ENCODE measurements at regions not wholly inside any gene's neighbourhood (a gene's known extent, or its start where the extent isn't known, plus 50 kb on each side); places are given as distances from the start of the nearest gene placed in this dataset.
"Not testable (repeated sequence)": the region's sequence is repeated elsewhere in the genome, so short reads cannot be mapped to it uniquely, and the experiment has no call there.

DNA sequence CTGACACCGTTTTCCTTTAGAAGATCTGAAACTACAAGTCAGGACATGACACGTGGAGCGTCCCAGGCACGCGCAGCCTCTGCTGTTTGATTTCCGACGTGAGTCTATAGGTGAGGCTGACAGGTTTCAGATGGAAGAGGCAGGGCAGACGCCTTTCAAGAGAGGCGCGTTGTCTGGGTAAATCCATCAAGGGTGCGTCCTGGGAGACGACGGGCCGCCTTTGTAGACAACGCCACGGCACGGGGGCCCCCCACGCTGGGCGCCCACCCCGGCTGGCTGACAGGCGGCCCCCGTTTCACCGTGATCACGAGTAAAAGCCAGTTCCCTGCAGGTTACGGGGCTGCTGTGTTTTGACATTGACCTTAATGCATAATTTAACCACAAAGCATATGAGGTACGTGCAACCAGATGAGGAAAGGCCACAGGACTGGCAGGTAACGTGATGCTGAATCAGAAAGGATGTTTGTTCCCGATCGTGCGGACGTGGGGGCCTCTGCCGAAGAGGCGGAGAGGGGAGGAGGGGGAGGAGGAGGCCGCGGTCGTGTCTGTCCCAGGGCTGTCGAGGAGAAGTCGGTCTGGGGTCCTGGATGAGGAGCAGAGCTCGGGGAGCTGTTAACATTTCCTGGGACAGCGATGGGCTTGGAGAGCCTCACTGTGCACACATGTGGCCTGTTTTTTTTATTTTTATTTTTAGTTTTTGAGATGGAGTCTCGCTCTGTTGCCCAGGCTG is 51.1 kb upstream of the PPP2R3B start:
- no peak for DNase-seq

DNA sequence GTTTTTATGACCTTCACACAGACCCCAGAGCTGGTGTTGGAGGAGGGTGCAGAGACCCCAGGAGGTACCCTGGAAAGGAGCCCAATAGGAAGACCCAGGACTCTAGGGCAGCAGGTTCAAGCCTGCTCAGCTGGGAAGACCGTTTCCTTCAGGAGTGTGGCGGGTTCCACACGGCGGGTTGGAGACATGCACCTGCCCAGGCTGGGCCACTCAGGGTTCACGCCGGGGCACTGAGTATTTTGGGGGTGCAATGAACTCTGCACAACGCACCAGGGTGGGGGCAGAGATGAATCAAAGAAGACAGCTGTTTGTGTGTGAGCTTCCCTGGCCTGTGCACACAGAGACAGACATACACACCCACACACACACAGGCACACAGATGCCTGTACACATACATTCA is 52.5 kb upstream of the PPP2R3B start:
- DNase-seq: no peak

DNA sequence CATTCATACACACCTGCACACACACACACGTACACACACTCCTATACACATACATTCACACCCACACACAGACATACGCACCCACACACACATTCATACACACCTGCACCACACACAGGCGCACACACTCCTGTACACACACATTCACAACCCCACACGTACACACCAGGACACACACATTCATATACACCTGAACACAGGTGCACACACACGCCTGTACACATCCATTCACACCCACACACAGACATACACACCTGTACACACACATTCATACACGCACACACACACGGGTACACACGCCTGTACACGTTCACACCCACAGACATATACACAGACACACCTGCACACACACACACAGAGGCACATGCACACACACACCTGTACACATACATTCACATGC is 53.0 kb upstream of the PPP2R3B start:
- no peak for DNase-seq

GRCh38 chrX:440636-441035 is 53.9 kb upstream of the PPP2R3B start:
- no peak for DNase-seq

DNA sequence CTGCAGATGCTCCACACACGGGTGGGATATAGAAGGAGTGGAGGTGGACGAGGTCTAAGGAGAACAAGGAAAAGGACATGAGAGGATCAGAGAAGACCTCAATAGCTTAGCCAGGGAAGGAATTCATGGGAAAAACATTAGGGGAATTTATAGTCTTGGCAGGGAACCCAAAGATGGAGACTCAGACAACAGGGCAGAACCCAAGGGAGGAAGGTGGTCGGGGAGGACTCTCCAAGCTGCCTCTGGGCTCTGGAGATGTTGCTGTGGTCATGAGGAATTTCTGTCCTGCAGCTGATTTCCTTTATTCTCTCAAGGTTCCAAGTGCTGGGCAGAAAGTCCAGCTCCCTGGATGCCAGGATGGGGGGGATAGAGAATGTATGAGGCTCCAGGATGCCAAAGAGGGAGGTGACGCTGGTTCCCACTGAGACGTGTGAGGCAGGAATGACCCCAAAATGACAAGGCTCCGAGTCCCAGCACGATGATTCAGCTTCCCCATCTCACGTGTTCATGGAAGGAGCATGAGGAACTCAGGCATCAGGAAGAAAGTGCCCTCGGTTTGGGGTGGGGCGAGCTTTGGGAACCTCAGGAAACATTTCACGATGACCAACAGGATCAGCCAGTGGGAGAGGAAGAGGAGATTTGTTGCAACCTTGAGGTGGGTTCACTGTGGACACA is 57.0 kb upstream of the PPP2R3B start:
- no peak for DNase-seq

DNA sequence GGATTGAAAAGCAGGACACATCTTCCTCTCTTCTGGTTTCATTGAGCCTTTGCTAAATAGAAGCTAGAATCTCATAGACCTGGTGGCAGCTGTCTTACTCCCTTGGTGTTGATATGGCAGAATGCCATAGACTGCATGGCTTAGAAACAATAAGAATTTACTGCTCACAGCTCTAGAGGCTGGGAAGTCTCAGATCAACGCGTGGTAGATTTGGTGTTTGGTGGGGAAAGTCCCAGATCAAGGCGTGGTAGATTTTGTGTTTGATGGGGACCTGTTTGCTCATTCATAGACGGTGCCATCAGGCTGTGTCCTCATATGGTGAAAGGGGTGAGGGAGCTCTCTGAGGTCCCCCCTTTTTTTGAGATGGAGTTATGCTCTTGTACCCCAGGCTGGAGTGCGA is 57.6 kb upstream of the PPP2R3B start:
- no peak for DNase-seq

GRCh38 chrX:445727-446126 is 59.0 kb upstream of the PPP2R3B start:
- no peak for DNase-seq

GRCh38 chrX:446245-446644 is 59.5 kb upstream of the PPP2R3B start:
- DNase-seq: no peak

- DNase-seq: no peak
Observed at GRCh38 chrX:447052-447451, 60.3 kb upstream of the PPP2R3B start.

- not testable (repeated sequence) for DNase-seq
Observed at GRCh38 chrX:451750-452149, 65.0 kb upstream of the PPP2R3B start.

DNA sequence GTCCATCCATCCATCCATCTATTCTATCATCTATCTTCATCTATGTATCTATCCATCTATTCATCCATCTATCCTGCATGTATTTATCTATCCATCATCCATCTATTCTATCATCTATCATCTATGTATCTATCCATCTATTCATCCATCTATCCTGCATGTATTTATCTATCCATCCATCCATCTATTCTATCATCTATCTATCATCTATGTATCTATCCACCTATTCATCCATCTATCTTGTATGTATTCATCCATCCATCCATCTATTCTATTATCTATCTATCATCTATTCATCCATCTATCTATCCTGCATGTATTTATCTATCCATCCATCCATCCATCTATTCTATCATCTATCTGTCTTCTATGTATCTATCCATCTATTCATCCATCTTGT is 65.9 kb upstream of the PPP2R3B start:
- no peak for DNase-seq

GRCh38 chrX:454514-454913 is 67.8 kb upstream of the PPP2R3B start:
- DNase-seq: not testable (repeated sequence)

DNA sequence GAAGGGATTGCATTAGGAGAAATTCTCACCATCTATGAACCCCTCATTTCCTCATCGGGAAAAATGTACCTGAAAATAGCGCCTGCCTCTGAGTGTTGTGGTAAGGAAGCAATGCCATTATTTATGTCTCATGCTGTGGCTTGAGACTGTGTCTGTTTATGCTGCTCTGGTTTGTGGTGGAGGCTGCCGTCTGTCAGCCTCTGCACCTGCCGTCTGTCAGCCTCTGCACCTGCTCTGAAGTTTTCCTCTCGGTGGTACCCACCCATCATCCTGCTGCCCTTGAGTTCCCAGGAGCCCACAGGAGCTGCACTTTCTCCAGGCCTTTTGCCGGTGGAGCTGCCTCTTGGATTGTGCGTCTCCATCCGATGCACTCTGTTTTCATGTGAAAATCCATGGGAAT is 68.5 kb upstream of the PPP2R3B start:
- DNase-seq: no peak

- DNase-seq: no peak
Observed at GRCh38 chrX:455673-456072, 69.0 kb upstream of the PPP2R3B start.

DNA sequence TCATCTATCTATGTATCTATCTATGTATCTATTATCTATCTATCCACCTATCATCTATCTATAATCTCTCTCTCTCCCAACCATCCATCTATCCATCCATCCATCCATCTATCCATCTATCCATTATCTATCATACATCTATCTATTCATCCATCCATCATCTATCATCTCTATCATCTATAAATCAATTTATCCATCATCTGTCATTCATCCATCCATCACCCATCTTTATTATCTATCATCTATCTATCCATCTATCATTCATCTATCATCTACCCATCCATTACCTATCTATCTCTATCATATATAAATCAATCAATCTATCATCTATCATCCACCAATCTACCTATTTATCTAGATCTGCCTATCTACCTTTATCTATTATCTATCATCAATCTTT is 69.4 kb upstream of the PPP2R3B start:
- DNase-seq: no peak

DNA sequence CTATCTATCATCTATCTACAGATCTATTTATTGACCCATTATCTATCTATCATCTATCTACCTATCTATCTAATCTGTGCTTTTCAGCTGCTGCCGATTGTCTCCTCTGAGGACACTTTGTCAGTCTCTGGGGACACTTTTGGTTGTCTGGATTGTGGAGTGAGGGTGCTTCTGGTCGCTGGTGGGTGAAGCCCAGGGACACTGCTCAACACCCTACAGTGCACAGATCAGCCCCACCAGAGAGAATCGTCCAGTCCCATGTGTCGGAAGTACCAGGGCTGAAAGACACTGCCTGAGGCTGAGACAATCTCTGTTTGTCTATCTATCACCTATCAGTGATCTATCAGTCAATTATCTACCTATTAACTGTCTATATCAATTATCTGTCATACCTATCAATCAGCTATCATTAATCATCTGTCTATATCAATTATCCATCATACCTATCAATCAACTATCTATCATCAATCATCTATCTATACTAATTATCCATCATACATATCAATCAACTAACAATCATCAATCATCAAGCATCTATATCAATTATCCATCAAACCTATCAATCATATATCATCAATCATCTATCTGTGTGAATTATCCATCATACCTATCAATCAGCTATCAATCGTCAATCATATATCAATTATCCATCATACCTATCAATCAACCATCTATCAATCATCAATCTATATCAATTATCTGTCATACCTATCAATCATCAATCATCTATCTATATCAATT is 70.0 kb upstream of the PPP2R3B start:
- DNase-seq: no peak

GRCh38 chrX:457292-457679 is 70.6 kb upstream of the PPP2R3B start:
- no peak for DNase-seq

- DNase-seq: no peak
Observed at GRCh38 chrX:458631-459061, 71.9 kb upstream of the PPP2R3B start.

DNA sequence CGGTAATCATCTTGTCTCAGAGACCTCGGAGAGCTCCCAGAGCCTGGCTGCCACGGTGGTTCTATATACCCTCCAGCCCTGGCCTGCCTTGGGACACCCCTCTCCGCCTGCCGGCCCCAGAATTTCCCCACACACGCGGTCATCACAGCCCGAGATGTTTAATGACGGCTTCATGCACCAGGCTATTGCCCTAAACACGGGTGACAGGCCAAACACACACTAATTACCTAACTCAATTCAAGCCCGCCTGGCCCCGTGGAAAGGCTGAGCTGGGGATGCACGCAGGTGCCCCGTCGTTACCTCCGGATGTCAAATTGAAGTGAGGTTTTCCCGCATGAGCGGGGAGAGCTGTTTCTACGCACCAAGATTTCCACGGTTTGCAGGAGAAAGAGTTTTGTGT is 72.9 kb upstream of the PPP2R3B start:
- DNase-seq: no peak

DNA sequence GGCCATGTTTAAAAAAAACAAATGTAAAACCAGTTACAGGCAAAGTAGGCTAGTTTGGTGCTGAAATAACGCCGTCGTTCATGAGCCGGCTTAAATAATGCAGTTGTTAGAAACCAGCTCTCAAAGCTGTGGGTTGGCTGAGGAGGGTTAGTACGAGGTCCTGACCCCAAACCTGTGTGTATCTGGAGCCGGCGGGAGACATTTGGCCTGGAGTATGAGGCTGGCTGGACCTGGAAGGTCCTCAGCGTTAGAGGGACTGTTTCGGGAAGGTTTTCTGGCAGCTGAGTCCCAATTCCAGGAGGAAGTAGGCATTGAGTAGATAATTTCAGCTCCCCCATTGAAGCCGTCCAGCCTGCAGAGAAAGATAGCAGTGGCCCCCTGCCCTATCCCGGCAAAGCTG is 73.4 kb upstream of the PPP2R3B start:
- no peak for DNase-seq

- DNase-seq: no peak
Observed at GRCh38 chrX:460823-461640, 74.3 kb upstream of the PPP2R3B start.

DNA sequence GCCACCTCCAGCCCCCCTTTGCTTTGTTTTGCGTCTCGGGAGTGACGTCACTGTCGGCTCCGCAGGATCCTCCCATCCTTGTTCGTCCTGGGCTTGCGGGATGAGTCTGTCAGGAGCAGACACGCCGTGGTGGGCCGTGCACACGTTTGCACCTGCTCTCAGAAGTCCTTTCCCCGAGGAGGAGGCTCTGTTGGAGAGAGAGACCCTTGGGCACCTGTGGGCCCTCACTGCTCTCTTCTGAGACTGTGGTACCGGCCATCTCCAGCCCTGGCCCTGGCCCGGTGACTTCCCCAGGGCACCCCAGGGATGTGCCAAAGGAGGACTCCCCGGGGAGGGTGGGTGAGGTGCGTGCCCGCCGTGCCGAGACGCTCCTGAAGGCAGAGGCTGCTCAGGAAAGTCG is 76.1 kb upstream of the PPP2R3B start:
- DNase-seq: no peak

Measured in NCI-H82 (cell line).